ENCODE measurements at regions not wholly inside any gene's neighbourhood (a gene's known extent, or its start where the extent isn't known, plus 50 kb on each side); places are given as distances from the start of the nearest gene placed in this dataset.

DNA sequence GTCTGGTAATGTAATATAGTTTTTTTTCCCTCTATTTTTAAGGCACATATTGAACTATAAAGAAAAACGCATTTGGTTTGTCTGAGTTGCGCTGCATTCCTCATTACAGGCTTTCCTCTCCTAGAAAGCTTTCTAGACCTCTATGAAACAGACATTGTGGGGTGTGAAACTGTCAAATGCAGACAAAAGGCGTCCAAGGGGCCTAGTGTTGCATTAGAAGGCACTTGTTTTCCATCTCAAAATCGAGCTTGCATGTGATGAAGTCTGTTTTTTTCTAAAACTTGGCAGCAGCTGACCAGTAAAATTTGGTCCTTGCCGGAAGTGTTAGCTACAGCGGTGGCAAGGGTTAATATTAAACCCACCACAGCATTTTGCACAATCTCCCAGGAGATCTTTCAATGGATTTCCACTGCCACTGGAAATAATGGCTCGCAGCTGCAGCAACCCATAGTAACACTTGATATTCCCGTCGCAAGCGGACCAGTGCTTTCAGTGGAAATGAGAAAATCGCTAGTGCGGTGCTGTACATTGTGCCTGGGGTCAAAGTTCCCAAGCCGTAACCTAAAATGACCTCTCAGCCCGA, 602.6 kb downstream of the KCNJ2 start:
- TF ChIP-seq, protein P1, sequence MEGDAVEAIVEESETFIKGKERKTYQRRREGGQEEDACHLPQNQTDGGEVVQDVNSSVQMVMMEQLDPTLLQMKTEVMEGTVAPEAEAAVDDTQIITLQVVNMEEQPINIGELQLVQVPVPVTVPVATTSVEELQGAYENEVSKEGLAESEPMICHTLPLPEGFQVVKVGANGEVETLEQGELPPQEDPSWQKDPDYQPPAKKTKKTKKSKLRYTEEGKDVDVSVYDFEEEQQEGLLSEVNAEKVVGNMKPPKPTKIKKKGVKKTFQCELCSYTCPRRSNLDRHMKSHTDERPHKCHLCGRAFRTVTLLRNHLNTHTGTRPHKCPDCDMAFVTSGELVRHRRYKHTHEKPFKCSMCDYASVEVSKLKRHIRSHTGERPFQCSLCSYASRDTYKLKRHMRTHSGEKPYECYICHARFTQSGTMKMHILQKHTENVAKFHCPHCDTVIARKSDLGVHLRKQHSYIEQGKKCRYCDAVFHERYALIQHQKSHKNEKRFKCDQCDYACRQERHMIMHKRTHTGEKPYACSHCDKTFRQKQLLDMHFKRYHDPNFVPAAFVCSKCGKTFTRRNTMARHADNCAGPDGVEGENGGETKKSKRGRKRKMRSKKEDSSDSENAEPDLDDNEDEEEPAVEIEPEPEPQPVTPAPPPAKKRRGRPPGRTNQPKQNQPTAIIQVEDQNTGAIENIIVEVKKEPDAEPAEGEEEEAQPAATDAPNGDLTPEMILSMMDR (IDR thresholded peaks at IDR 0.05) = no peak
- TF ChIP-seq, protein P2, sequence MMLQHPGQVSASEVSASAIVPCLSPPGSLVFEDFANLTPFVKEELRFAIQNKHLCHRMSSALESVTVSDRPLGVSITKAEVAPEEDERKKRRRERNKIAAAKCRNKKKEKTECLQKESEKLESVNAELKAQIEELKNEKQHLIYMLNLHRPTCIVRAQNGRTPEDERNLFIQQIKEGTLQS (CRISPR knock-in tag; conservative IDR thresholded peaks at IDR 0.05) = no peak
- no peak for TF ChIP-seq JUN (CRISPR knock-in tag; IDR thresholded peaks at IDR 0.05)
- TF ChIP-seq, protein P3, sequence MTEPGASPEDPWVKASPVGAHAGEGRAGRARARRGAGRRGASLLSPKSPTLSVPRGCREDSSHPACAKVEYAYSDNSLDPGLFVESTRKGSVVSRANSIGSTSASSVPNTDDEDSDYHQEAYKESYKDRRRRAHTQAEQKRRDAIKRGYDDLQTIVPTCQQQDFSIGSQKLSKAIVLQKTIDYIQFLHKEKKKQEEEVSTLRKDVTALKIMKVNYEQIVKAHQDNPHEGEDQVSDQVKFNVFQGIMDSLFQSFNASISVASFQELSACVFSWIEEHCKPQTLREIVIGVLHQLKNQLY (CRISPR knock-in tag; IDR thresholded peaks at IDR 0.05) = no peak
- TF ChIP-seq CBFB (CRISPR knock-in tag; IDR thresholded peaks at IDR 0.05; ENCODE audit: low read depth) = no peak
- no peak for TF ChIP-seq CREM (CRISPR knock-in tag; IDR thresholded peaks at IDR 0.05)
- no peak for TF ChIP-seq ESRRA (CRISPR knock-in tag; IDR thresholded peaks at IDR 0.05; ENCODE audit: borderline replicate concordance)
- TF ChIP-seq, protein P4, sequence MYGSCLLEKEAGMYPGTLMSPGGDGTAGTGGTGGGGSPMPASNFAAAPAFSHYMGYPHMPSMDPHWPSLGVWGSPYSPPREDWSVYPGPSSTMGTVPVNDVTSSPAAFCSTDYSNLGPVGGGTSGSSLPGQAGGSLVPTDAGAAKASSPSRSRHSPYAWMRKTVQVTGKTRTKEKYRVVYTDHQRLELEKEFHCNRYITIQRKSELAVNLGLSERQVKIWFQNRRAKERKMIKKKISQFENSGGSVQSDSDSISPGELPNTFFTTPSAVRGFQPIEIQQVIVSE (CRISPR knock-in tag; IDR thresholded peaks at IDR 0.05; ENCODE audit: borderline replicate concordance) = no peak
